DND-41 (cell line): ENCODE measurements at regions not wholly inside any gene's neighbourhood (a gene's known extent, or its start where the extent isn't known, plus 50 kb on each side); places are given as distances from the start of the nearest gene placed in this dataset.

Experiments used
- ATAC-seq: fragments of 200-7000 bp; cut with Tn5 transposase; 3 replicates; pipeline ENCODE4 v1.9.1; 2021; ENCODE audit warnings: low read depth; ENCODE audit not compliant: insufficient read depth
- DNase-seq: peaks from one replicate; pipeline ENCODE4 v3.0.0-alpha.2; 2020
- H2AFZ ChIP-seq: 2 replicates; pipeline ENCODE4 v1.6.0; 2012; ENCODE audit warnings: low read depth, low read length
- H3K27ac ChIP-seq: 2 replicates; pipeline ENCODE4 v1.5.1; 2012; ENCODE audit warnings: low read length, inconsistent platforms
- H3K27me3 ChIP-seq: fragments of 200-600 bp; sonication (generic); 2 replicates; pipeline ENCODE4 v1.6.0; 2012; ENCODE audit warnings: low read length, mild to moderate bottlenecking, inconsistent platforms; ENCODE audit not compliant: insufficient read depth, poor library complexity
- H3K36me3 ChIP-seq: 2 replicates; pipeline ENCODE4 v1.5.1; 2012; ENCODE audit warnings: low read length, inconsistent platforms; ENCODE audit not compliant: insufficient read depth
- H3K4me1 ChIP-seq: 2 replicates; pipeline ENCODE4 v1.5.1; 2012; ENCODE audit warnings: mild to moderate bottlenecking, low read length; ENCODE audit not compliant: insufficient read depth
- H3K4me2 ChIP-seq: 2 replicates; pipeline ENCODE4 v1.6.0; 2012; ENCODE audit warnings: mild to moderate bottlenecking, moderate library complexity, low read length, inconsistent platforms; ENCODE audit not compliant: insufficient read depth
- H3K4me3 ChIP-seq, 2 experiments: fragments of 200-600 bp in 1 of 2; shearing (Covaris generic) in 1 of 2; 2 replicates each; pipeline ENCODE4 v1.5.1; 2012 to 2016; ENCODE audit warnings: inconsistent platforms in 2 of 2, low read length in 2 of 2, mild to moderate bottlenecking in 2 of 2, low read depth in 1 of 2, moderate library complexity in 1 of 2
- H3K79me2 ChIP-seq: 2 replicates; pipeline ENCODE4 v1.6.0; 2012; ENCODE audit warnings: low read length, inconsistent platforms; ENCODE audit not compliant: insufficient read depth
- H3K9ac ChIP-seq: 2 replicates; pipeline ENCODE4 v1.6.0; 2012; ENCODE audit warnings: low read depth, mild to moderate bottlenecking, inconsistent platforms, low read length, moderate library complexity
- H3K9me3 ChIP-seq: 2 replicates; pipeline ENCODE4 v1.5.1; 2012; ENCODE audit warnings: low read length, moderate library complexity, mild to moderate bottlenecking, inconsistent platforms; ENCODE audit not compliant: insufficient read depth, severe bottlenecking
- H4K20me1 ChIP-seq: 2 replicates; pipeline ENCODE4 v1.6.0; 2012; ENCODE audit warnings: low read length; ENCODE audit not compliant: insufficient read depth
- EZH2 ChIP-seq: IDR thresholded peaks from 3 replicates; pipeline ENCODE4 v1.6.1; 2012; ENCODE audit warnings: borderline replicate concordance, low read depth, mild to moderate bottlenecking, moderate library complexity, low read length, inconsistent platforms; ENCODE audit not compliant: severe bottlenecking
- TF ChIP-seq, protein P1 (sequence below): IDR thresholded peaks from 2 replicates; pipeline ENCODE4 v1.5.1; 2012; ENCODE audit warnings: borderline replicate concordance, low read length, moderate library complexity, mild to moderate bottlenecking; ENCODE audit not compliant: poor library complexity, severe bottlenecking; ENCODE audit errors: extremely low read depth

DNA sequence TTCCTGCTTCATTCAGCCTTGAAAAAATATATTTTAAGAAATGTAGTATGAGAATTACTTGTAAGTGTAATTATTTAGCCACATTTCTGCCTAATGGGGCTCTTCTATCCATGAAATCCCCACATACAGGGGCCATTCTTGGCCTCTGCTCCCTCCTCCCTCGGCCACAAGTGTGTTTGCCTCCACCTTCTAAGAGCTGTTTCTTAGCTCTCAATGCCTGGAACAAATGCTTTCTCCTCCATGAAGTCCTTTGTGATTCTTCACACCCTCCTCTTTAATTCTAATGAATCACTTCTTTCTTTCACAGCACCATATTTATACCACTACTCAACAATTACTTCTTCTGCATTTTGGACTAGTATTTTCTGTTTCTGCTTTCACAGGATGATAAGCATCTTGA is 88.8 kb upstream of the BET1 start:
- Histone ChIP-seq H2AFZ (no peak overlapping the region), H3K4me3 (no peak overlapping the region), H3K36me3 (no peaks in the 10 kb centered on the region), H3K4me1 (no peaks in the 10 kb centered on the region), H4K20me1 (0 out of 2 replicates have a peak, but pooled peaks cover 3% of the 10 kb centered on the region), H3K79me2 (no peaks in the 10 kb centered on the region), H3K4me2 (no peak overlapping the region), H3K9ac (no peak overlapping the region), H3K9me3 (no peaks in the 10 kb centered on the region), H3K27ac (no peak overlapping the region), H3K27me3 (peaks cover 4% of the 10 kb centered on the region)
- no peak for TF ChIP-seq EZH2
- TF ChIP-seq, protein P1, sequence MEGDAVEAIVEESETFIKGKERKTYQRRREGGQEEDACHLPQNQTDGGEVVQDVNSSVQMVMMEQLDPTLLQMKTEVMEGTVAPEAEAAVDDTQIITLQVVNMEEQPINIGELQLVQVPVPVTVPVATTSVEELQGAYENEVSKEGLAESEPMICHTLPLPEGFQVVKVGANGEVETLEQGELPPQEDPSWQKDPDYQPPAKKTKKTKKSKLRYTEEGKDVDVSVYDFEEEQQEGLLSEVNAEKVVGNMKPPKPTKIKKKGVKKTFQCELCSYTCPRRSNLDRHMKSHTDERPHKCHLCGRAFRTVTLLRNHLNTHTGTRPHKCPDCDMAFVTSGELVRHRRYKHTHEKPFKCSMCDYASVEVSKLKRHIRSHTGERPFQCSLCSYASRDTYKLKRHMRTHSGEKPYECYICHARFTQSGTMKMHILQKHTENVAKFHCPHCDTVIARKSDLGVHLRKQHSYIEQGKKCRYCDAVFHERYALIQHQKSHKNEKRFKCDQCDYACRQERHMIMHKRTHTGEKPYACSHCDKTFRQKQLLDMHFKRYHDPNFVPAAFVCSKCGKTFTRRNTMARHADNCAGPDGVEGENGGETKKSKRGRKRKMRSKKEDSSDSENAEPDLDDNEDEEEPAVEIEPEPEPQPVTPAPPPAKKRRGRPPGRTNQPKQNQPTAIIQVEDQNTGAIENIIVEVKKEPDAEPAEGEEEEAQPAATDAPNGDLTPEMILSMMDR, result no peak
- ATAC-seq, result no peak
- DNase-seq, result no peak

DNA sequence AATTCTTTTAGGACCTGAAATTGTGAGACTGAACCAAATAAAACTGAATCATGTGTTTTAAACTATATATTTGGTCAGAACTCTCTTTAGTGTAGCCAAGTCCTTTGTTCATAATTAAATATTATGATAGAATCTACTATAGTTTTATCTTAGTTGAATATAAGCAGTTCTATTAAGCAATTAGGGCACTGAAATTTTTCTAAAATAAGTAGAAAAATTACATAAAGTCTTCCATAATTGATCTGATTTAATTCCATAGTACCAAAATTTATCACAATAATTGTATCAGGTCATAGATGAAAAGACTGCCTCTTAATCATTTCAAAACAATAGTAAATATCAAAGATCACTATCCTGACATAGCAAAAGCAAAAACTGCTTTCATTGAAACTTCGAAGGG is 90.1 kb upstream of the BET1 start:
- Histone ChIP-seq H3K4me1 (no peaks in the 10 kb centered on the region), H3K27ac (no peak overlapping the region), H3K27me3 (peaks cover 4% of the 10 kb centered on the region), H3K9ac (no peak overlapping the region), H2AFZ (no peak overlapping the region), H3K36me3 (no peaks in the 10 kb centered on the region), H3K4me2 (no peak overlapping the region), H3K4me3 (no peak overlapping the region), H3K9me3 (no peaks in the 10 kb centered on the region), H4K20me1 (0 out of 2 replicates have a peak, but pooled peaks cover 3% of the 10 kb centered on the region), H3K79me2 (no peaks in the 10 kb centered on the region)
- no peak for ATAC-seq
- DNase-seq, result no peak
- TF ChIP-seq, protein P1, result no peak
- TF ChIP-seq EZH2, result no peak

DNA sequence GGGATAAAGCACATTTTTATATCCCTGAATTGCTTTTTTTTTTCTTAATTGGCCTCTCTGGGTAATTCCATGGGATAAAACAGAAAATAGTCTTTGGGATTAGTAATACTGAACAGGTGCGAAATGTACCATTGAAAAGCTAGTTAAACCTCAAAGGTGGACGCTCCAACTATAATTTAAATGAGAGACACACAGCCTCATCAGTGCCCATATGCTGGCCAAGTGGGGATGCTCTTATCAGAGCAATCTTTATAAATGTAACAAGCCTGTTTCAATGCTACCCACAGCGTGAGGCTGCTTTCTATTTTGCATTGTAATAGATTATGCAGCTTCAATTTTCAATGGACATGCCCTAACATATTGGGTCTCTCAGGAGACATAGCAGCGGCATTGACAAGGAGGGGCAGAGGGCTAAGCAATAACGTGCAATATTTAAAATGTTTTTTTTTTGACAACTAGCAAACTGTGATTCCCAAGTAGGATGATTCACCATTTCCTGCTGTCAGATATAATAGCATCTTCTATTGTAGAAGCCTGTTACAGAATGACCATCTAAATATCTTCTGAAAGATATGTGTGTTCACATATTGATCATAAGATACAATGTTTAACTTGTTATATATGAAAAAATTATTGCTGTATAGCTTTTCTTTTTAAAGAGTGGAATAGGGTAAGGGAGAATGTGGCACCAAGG is 91.3 kb upstream of the BET1 start:
- no peak overlapping the region for H3K4me3 ChIP-seq
- ATAC-seq (no peak), DNase-seq (no peak)
- no peaks in the 10 kb centered on the region for H3K36me3 ChIP-seq
- H4K20me1 ChIP-seq, result 0 out of 2 replicates have a peak, but pooled peaks cover 3% of the 10 kb centered on the region
- H3K9ac ChIP-seq, result no peak overlapping the region
- TF ChIP-seq EZH2, result no peak
- TF ChIP-seq, protein P1, result no peak
- H3K9me3 ChIP-seq, result no peaks in the 10 kb centered on the region
- no peak overlapping the region for H3K4me2 ChIP-seq
- peaks cover 4% of the 10 kb centered on the region for H3K27me3 ChIP-seq
- H3K79me2 ChIP-seq, result no peaks in the 10 kb centered on the region
- no peak overlapping the region for H3K27ac ChIP-seq
- H3K4me1 ChIP-seq, result no peaks in the 10 kb centered on the region
- H2AFZ ChIP-seq, result no peak overlapping the region
